ENCODE measurements at regions not wholly inside any gene's neighbourhood (a gene's known extent, or its start where the extent isn't known, plus 50 kb on each side); places are given as distances from the start of the nearest gene placed in this dataset.

DNA sequence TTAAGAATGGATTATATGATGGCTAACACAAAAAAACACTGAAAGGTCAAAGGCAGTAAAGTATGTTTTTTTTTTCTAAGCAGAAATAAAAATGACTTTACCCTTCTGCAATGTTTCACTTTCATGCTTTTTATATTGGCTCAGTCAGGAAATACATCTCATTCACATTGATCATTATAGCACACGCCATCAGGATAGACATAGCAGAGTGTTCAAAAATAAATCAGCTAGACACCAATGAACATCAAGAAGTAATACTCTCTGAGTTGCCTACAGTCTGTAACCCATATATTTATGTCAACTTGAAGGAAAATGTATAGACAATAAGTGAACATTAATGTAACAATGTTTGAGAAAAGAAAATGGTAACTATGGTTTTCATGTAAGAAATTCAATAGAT lies 535.2 kb upstream of the EPHA7 start:
- TF ChIP-seq CTCF (IDR thresholded peaks at IDR 0.05) (no peak), POLR2AphosphoS5 (IDR thresholded peaks at IDR 0.05) (no peak), POLR2A (IDR thresholded peaks at IDR 0.05; ENCODE audit: low read depth) (no peak), EP300 (IDR thresholded peaks at IDR 0.05) (no peak)
- 54% methylated on average over 1 of the region's 1 CpG for WGBS
- Histone ChIP-seq H3K36me3 (no peaks in the 10 kb centered on the region), H3K4me1 (no peaks in the 10 kb centered on the region), H3K9me3 (no peaks in the 10 kb centered on the region), H3K27ac (replicated peaks in 1 of 4) (no peak overlapping the region), H3K4me3 (no peak overlapping the region), H3K27me3 (no peaks in the 10 kb centered on the region)
- no peak for DNase-seq (ENCODE audit: extremely low spot score)
- intact Hi-C loops (cut with DNase I), result no loop called here

DNA sequence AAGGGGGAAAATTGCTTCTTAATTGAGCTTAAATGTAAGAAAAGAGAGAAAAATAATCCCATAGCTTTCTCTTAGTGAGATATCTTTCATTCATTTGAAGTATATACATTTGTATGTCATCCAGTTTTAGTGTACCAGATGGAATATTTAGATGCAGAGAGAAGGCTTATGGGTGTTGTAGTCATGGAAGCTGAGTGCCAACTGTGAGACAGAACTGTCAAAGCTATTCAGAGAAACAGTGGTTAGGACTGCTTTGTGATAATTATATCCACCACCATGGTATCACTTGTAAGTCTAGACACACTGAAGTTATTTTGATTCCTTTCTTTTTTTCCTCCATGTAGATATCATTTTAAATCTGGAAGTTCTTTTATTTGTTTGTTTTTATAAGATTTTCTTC lies 524.3 kb upstream of the EPHA7 start:
- Histone ChIP-seq H3K4me1 (no peaks in the 10 kb centered on the region), H3K4me3 (no peak overlapping the region), H3K27me3 (no peaks in the 10 kb centered on the region), H3K9me3 (no peaks in the 10 kb centered on the region), H3K36me3 (no peaks in the 10 kb centered on the region), H3K27ac (replicated peaks in 1 of 4) (no peak overlapping the region)
- TF ChIP-seq POLR2AphosphoS5 (IDR thresholded peaks at IDR 0.05) (no peak), CTCF (IDR thresholded peaks at IDR 0.05) (no peak), EP300 (IDR thresholded peaks at IDR 0.05) (no peak), POLR2A (IDR thresholded peaks at IDR 0.05; ENCODE audit: low read depth) (no peak)
- DNase-seq (ENCODE audit: extremely low spot score), result no peak
- intact Hi-C loops (cut with DNase I), result no loop called here

GRCh38 chr6:93940381-93940780 lies 521.0 kb upstream of the EPHA7 start:
- Histone ChIP-seq H3K4me1 (no peaks in the 10 kb centered on the region), H3K27me3 (no peaks in the 10 kb centered on the region), H3K4me3 (no peak overlapping the region), H3K9me3 (no peaks in the 10 kb centered on the region), H3K27ac (replicated peaks in 1 of 4) (no peak overlapping the region), H3K36me3 (no peaks in the 10 kb centered on the region)
- DNase-seq (ENCODE audit: extremely low spot score), result no peak
- intact Hi-C loops (cut with DNase I), result no loop called here
- 68% methylated on average over 2 of the region's 2 CpGs for WGBS
- TF ChIP-seq POLR2A (IDR thresholded peaks at IDR 0.05; ENCODE audit: low read depth) (no peak), EP300 (IDR thresholded peaks at IDR 0.05) (no peak), CTCF (IDR thresholded peaks at IDR 0.05) (no peak), POLR2AphosphoS5 (IDR thresholded peaks at IDR 0.05) (no peak)

- WGBS, result 51% methylated on average over 2 of the region's 2 CpGs
- H3K27ac ChIP-seq (replicated peaks in 1 of 4), result no peak overlapping the region
- no peaks in the 10 kb centered on the region for H3K9me3 ChIP-seq
- intact Hi-C loops (cut with DNase I), result no loop called here
- TF ChIP-seq CTCF (IDR thresholded peaks at IDR 0.05) (no peak), EP300 (IDR thresholded peaks at IDR 0.05) (no peak), POLR2AphosphoS5 (IDR thresholded peaks at IDR 0.05) (no peak), POLR2A (IDR thresholded peaks at IDR 0.05; ENCODE audit: low read depth) (no peak)
- DNase-seq (ENCODE audit: extremely low spot score), result no peak
- no peak overlapping the region for H3K4me3 ChIP-seq
- H3K27me3 ChIP-seq, result no peaks in the 10 kb centered on the region
- H3K36me3 ChIP-seq, result no peaks in the 10 kb centered on the region
- H3K4me1 ChIP-seq, result no peaks in the 10 kb centered on the region
These were observed 512.8 kb upstream of the EPHA7 start for GRCh38 chr6:93932175-93932574.

DNA sequence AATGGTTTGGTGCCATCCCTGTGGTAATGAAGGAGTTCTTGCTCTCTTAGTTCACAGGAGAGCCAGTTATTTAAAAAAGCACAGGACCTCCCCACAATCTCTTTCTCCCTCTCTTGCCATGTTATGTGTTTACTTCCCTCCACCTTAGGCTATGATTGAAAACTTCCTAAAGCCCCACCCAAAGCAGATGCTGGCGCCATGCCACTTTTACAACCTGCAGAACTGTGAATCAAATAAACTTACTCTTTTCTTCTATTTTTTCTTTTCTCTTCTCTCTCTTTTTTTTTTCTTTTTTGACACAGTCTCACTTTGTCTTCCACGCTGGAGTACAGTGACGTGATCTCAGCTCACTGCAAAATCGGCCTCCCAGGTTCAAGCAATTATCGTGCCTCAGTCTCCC lies 508.4 kb upstream of the EPHA7 start:
- DNase-seq (ENCODE audit: extremely low spot score), result no peak
- TF ChIP-seq CTCF (IDR thresholded peaks at IDR 0.05) (no peak), EP300 (IDR thresholded peaks at IDR 0.05) (no peak), POLR2A (IDR thresholded peaks at IDR 0.05; ENCODE audit: low read depth) (no peak), POLR2AphosphoS5 (IDR thresholded peaks at IDR 0.05) (no peak)
- WGBS, result 93% methylated on average over 5 of the region's 5 CpGs
- Histone ChIP-seq H3K4me1 (no peaks in the 10 kb centered on the region), H3K27me3 (no peaks in the 10 kb centered on the region), H3K27ac (replicated peaks in 1 of 4) (no peak overlapping the region), H3K36me3 (no peaks in the 10 kb centered on the region), H3K4me3 (no peak overlapping the region), H3K9me3 (no peaks in the 10 kb centered on the region)
- intact Hi-C loops (cut with DNase I), result no loop called here
